WTC11 (cell line): ENCODE measurements at regions not wholly inside any gene's neighbourhood (a gene's known extent, or its start where the extent isn't known, plus 50 kb on each side); places are given as distances from the start of the nearest gene placed in this dataset.

Source experiments
- CREB1 ChIP-seq: sonication (generic); formaldehyde crosslinking; IDR thresholded peaks from 2 replicates; pipeline ENCODE4 v1.8.0; 2023; ENCODE audit warnings: mild to moderate bottlenecking, missing genetic modification reagents
- MAX ChIP-seq: sonication (generic); formaldehyde crosslinking; IDR thresholded peaks from 2 replicates; pipeline ENCODE4 v1.8.0; 2022; ENCODE audit warnings: mild to moderate bottlenecking, missing genetic modification reagents
- PRDM15 ChIP-seq: sonication (generic); formaldehyde crosslinking; IDR thresholded peaks from 2 replicates; pipeline ENCODE4 v1.8.0; 2022; ENCODE audit warnings: missing genetic modification reagents
- SMAD4 ChIP-seq: sonication (generic); formaldehyde crosslinking; IDR thresholded peaks from 2 replicates; pipeline ENCODE4 v1.8.0; 2022; ENCODE audit warnings: mild to moderate bottlenecking, missing genetic modification reagents
- TCF7 ChIP-seq: sonication (generic); formaldehyde crosslinking; IDR thresholded peaks from 2 replicates; pipeline ENCODE4 v1.8.0; 2022; ENCODE audit warnings: mild to moderate bottlenecking, low read depth, missing genetic modification reagents, moderate library complexity
- TF ChIP-seq, protein P1 (sequence below): fragments of 200-600 bp; IDR thresholded peaks from 2 replicates; pipeline ENCODE4 v1.8.0; 2022; ENCODE audit warnings: antibody characterized with exemption

- TF ChIP-seq SMAD4 (CRISPR knock-in tag) (no peak), MAX (no peak), PRDM15 (CRISPR knock-in tag) (no peak), TCF7 (CRISPR knock-in tag) (no peak), CREB1 (no peak)
- TF ChIP-seq, protein P1, sequence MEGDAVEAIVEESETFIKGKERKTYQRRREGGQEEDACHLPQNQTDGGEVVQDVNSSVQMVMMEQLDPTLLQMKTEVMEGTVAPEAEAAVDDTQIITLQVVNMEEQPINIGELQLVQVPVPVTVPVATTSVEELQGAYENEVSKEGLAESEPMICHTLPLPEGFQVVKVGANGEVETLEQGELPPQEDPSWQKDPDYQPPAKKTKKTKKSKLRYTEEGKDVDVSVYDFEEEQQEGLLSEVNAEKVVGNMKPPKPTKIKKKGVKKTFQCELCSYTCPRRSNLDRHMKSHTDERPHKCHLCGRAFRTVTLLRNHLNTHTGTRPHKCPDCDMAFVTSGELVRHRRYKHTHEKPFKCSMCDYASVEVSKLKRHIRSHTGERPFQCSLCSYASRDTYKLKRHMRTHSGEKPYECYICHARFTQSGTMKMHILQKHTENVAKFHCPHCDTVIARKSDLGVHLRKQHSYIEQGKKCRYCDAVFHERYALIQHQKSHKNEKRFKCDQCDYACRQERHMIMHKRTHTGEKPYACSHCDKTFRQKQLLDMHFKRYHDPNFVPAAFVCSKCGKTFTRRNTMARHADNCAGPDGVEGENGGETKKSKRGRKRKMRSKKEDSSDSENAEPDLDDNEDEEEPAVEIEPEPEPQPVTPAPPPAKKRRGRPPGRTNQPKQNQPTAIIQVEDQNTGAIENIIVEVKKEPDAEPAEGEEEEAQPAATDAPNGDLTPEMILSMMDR: no peak
Observed at GRCh38 chr9:129289131-129289731, 111.2 kb upstream of the IER5L start.
